HEK293 (cell line): ENCODE measurements at regions not wholly inside any gene's neighbourhood (a gene's known extent, or its start where the extent isn't known, plus 50 kb on each side); places are given as distances from the start of the nearest gene placed in this dataset.

ENCODE experiments used
- CTCF ChIA-PET: fragments of 350-600 bp; formaldehyde crosslinking; extraction: SDS; loops from one replicate; lab custom pipeline; 2021; ENCODE audit warnings: antibody characterized with exemption; lab: Yijun Ruan, JAX
- POLR2A ChIA-PET: fragments of 300-600 bp; formaldehyde crosslinking; extraction: SDS; loops from one replicate; lab custom pipeline; 2020; ENCODE audit warnings: antibody characterized with exemption, inconsistent platforms; lab: Yijun Ruan, JAX
- H3K27ac ChIP-seq: fragments of 200-500 bp; sonication (Bioruptor generic); 2 replicates; pipeline ENCODE4 v1.5.1; 2014; ENCODE audit warnings: low read depth, low read length, control low read depth, inconsistent platforms; ENCODE audit errors: extremely low read depth
- H3K36me3 ChIP-seq, 2 experiments: fragments of 200-500 bp in 1 of 2; sonication (Bioruptor generic) in 1 of 2; 1 replicate in 1 of 2; 2 replicates in 1 of 2; pipeline ENCODE4 v1.5.1; 2014 to 2017; ENCODE audit warnings: inconsistent platforms in 2 of 2, low read length in 2 of 2; ENCODE audit not compliant: control insufficient read depth in 2 of 2, insufficient read depth in 1 of 2
- H3K4me1 ChIP-seq: fragments of 200-500 bp; sonication (Bioruptor generic); 2 replicates; pipeline ENCODE4 v1.5.1; 2014; ENCODE audit warnings: mild to moderate bottlenecking, low read length, inconsistent platforms; ENCODE audit not compliant: control insufficient read depth, insufficient read depth
- H3K4me3 ChIP-seq: 2 replicates; pipeline ENCODE4 v1.5.1; 2011; ENCODE audit warnings: low read depth, mild to moderate bottlenecking, control low read depth, low read length, moderate library complexity
- H3K9me3 ChIP-seq: fragments of 200-500 bp; sonication (Bioruptor generic); 2 replicates; pipeline ENCODE4 v1.5.1; 2014; ENCODE audit warnings: low read depth, low read length, inconsistent platforms; ENCODE audit not compliant: control insufficient read depth, insufficient read depth
- GFI1B ChIP-seq: fragments of 450-650 bp; formaldehyde crosslinking; IDR thresholded peaks from 2 replicates; pipeline ENCODE4 v1.5.1; 2016; ENCODE audit warnings: missing biosample characterization, missing genetic modification characterization
- GLI4 ChIP-seq: fragments of 450-650 bp; formaldehyde crosslinking; IDR thresholded peaks from 2 replicates; pipeline ENCODE4 v1.5.1; 2016; ENCODE audit warnings: missing biosample characterization, missing genetic modification characterization
- HOXA7 ChIP-seq: sonication (generic); formaldehyde crosslinking; IDR thresholded peaks from 2 replicates; pipeline ENCODE4 v1.8.1; 2022; ENCODE audit warnings: missing genetic modification reagents, borderline replicate concordance
- OSR2 ChIP-seq: fragments of 450-650 bp; formaldehyde crosslinking; IDR thresholded peaks from 2 replicates; pipeline ENCODE4 v1.5.1; 2016; ENCODE audit warnings: missing biosample characterization, missing genetic modification characterization
- PRDM4 ChIP-seq: fragments of 450-650 bp; formaldehyde crosslinking; IDR thresholded peaks from 2 replicates; pipeline ENCODE4 v1.5.1; 2017; ENCODE audit warnings: missing biosample characterization, missing genetic modification characterization
- RBAK ChIP-seq: fragments of 450-650 bp; formaldehyde crosslinking; IDR thresholded peaks from 2 replicates; pipeline ENCODE4 v1.5.1; 2016; ENCODE audit warnings: missing biosample characterization, missing genetic modification characterization
- SP2 ChIP-seq: fragments of 450-650 bp; formaldehyde crosslinking; IDR thresholded peaks from 2 replicates; pipeline ENCODE4 v1.5.1; 2016; ENCODE audit warnings: missing biosample characterization, missing genetic modification characterization
- ZNF10 ChIP-seq: fragments of 450-650 bp; formaldehyde crosslinking; IDR thresholded peaks from 2 replicates; pipeline ENCODE4 v1.5.1; 2017; ENCODE audit warnings: missing biosample characterization, missing genetic modification characterization
- ZNF121 ChIP-seq: fragments of 450-650 bp; formaldehyde crosslinking; IDR thresholded peaks from 2 replicates; pipeline ENCODE4 v1.5.1; 2016; ENCODE audit warnings: missing biosample characterization, missing genetic modification characterization
- ZNF155 ChIP-seq: fragments of 450-650 bp; formaldehyde crosslinking; IDR thresholded peaks from 2 replicates; pipeline ENCODE4 v1.5.1; 2016; ENCODE audit warnings: missing biosample characterization, missing genetic modification characterization
- ZNF23 ChIP-seq: fragments of 450-650 bp; formaldehyde crosslinking; IDR thresholded peaks from 2 replicates; pipeline ENCODE4 v1.5.1; 2016; ENCODE audit warnings: missing biosample characterization, missing genetic modification characterization, borderline replicate concordance
- ZNF433 ChIP-seq: fragments of 450-650 bp; formaldehyde crosslinking; IDR thresholded peaks from 2 replicates; pipeline ENCODE4 v1.5.1; 2016; ENCODE audit warnings: missing biosample characterization, missing genetic modification characterization, low read depth
- ZNF488 ChIP-seq: fragments of 450-650 bp; formaldehyde crosslinking; IDR thresholded peaks from 2 replicates; pipeline ENCODE4 v1.5.1; 2016; ENCODE audit warnings: missing biosample characterization, missing genetic modification characterization
- ZNF510 ChIP-seq: fragments of 450-650 bp; formaldehyde crosslinking; IDR thresholded peaks from 2 replicates; pipeline ENCODE4 v1.5.1; 2018; ENCODE audit warnings: mild to moderate bottlenecking, missing genetic modification characterization, missing biosample characterization; ENCODE audit not compliant: insufficient replicate concordance
- ZNF548 ChIP-seq: fragments of 450-650 bp; formaldehyde crosslinking; IDR thresholded peaks from 2 replicates; pipeline ENCODE4 v1.5.1; 2016; ENCODE audit warnings: missing biosample characterization, missing genetic modification characterization
- ZNF610 ChIP-seq: fragments of 450-650 bp; formaldehyde crosslinking; IDR thresholded peaks from 2 replicates; pipeline ENCODE4 v1.5.1; 2016; ENCODE audit warnings: missing biosample characterization, missing genetic modification characterization, borderline replicate concordance
- ZNF747 ChIP-seq: fragments of 450-650 bp; formaldehyde crosslinking; IDR thresholded peaks from 2 replicates; pipeline ENCODE4 v1.5.1; 2016; ENCODE audit warnings: missing biosample characterization, missing genetic modification characterization
- ZNF777 ChIP-seq: fragments of 450-650 bp; formaldehyde crosslinking; IDR thresholded peaks from 2 replicates; pipeline ENCODE4 v1.5.1; 2017; ENCODE audit warnings: missing biosample characterization, missing genetic modification characterization, borderline replicate concordance
- ZXDB ChIP-seq: fragments of 450-650 bp; formaldehyde crosslinking; IDR thresholded peaks from 2 replicates; pipeline ENCODE4 v1.5.1; 2016; ENCODE audit warnings: missing biosample characterization, missing genetic modification characterization
- TF ChIP-seq, protein P1 (sequence below): fragments of 450-650 bp; formaldehyde crosslinking; IDR thresholded peaks from 2 replicates; pipeline ENCODE4 v1.5.1; 2016; ENCODE audit warnings: missing biosample characterization, missing genetic modification characterization
- TF ChIP-seq, protein P2 (sequence below): fragments of 450-650 bp; formaldehyde crosslinking; IDR thresholded peaks from 2 replicates; pipeline ENCODE4 v1.5.1; 2017; ENCODE audit warnings: missing biosample characterization, mild to moderate bottlenecking, missing genetic modification characterization, moderate library complexity
- TF ChIP-seq, protein P3 (sequence below): fragments of 450-650 bp; formaldehyde crosslinking; IDR thresholded peaks from 2 replicates; pipeline ENCODE4 v1.5.1; 2016; ENCODE audit warnings: missing biosample characterization, missing genetic modification characterization
- TF ChIP-seq, protein P4 (sequence below): fragments of 450-650 bp; formaldehyde crosslinking; IDR thresholded peaks from 2 replicates; pipeline ENCODE4 v1.5.1; 2016; ENCODE audit warnings: missing biosample characterization, missing genetic modification characterization, borderline replicate concordance
- TF ChIP-seq, protein P5 (sequence below): fragments of 450-650 bp; formaldehyde crosslinking; IDR thresholded peaks from 2 replicates; pipeline ENCODE4 v1.5.1; 2016; ENCODE audit warnings: missing biosample characterization, missing genetic modification characterization

DNA sequence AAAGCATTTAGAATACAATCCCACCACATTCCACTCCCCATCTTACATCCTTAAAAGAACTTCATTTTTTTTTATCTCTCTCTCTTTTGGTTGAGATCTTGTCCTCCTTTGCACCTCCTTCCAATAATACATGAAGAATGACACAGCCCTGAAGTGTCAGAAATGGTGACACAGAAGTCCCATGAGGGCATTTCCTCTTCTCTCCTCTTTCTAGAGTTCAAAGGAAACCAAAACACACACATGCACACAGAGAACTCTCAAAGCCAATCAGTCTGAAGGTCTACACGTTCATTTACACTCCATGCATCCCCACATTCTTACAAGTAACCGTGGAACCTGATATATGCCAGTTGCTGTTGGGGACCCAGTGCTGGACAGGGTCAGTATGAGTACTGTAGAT, 450.7 kb downstream of the HNRNPD start (continued):
- TF ChIP-seq PRDM4, result no peak
- TF ChIP-seq, protein P1, sequence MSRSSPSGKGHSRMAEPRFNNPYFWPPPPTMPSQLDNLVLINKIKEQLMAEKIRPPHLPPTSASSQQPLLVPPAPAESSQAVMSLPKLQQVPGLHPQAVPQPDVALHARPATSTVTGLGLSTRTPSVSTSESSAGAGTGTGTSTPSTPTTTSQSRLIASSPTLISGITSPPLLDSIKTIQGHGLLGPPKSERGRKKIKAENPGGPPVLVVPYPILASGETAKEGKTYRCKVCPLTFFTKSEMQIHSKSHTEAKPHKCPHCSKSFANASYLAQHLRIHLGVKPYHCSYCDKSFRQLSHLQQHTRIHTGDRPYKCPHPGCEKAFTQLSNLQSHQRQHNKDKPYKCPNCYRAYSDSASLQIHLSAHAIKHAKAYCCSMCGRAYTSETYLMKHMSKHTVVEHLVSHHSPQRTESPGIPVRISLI, result no peak
- TF ChIP-seq ZNF10 (tag by site-specific recombination), result no peak
- no peak for TF ChIP-seq GFI1B (tag by site-specific recombination)
- no peak for TF ChIP-seq RBAK (tag by site-specific recombination)
- TF ChIP-seq, protein P2, sequence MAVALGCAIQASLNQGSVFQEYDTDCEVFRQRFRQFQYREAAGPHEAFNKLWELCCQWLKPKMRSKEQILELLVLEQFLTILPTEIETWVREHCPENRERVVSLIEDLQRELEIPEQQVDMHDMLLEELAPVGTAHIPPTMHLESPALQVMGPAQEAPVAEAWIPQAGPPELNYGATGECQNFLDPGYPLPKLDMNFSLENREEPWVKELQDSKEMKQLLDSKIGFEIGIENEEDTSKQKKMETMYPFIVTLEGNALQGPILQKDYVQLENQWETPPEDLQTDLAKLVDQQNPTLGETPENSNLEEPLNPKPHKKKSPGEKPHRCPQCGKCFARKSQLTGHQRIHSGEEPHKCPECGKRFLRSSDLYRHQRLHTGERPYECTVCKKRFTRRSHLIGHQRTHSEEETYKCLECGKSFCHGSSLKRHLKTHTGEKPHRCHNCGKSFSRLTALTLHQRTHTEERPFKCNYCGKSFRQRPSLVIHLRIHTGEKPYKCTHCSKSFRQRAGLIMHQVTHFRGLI, result no peak
- TF ChIP-seq, protein P3, sequence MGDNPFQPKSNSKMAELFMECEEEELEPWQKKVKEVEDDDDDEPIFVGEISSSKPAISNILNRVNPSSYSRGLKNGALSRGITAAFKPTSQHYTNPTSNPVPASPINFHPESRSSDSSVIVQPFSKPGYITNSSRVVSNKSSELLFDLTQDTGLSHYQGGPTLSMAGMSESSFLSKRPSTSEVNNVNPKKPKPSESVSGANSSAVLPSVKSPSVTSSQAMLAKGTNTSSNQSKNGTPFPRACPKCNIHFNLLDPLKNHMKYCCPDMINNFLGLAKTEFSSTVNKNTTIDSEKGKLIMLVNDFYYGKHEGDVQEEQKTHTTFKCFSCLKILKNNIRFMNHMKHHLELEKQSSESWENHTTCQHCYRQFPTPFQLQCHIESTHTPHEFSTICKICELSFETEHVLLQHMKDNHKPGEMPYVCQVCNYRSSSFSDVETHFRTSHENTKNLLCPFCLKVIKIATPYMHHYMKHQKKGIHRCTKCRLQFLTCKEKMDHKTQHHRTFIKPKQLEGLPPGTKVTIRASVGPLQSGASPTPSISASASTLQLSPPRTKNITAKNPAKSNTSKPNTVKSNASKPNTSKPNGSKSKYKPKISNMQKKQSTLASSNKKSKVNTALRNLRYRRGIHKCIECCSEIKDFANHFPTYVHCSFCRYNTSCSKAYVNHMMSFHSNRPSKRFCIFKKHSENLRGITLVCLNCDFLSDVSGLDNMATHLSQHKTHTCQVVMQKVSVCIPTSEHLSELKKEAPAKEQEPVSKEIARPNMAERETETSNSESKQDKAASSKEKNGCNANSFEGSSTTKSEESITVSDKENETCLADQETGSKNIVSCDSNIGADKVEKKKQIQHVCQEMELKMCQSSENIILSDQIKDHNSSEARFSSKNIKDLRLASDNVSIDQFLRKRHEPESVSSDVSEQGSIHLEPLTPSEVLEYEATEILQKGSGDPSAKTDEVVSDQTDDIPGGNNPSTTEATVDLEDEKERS (tag by site-specific recombination), result no peak
- TF ChIP-seq ZNF488, result no peak
- TF ChIP-seq OSR2 (tag by site-specific recombination), result no peak
- TF ChIP-seq ZNF121 (tag by site-specific recombination), result no peak
- TF ChIP-seq ZNF510 (tag by site-specific recombination), result no peak
- TF ChIP-seq GLI4 (tag by site-specific recombination), result no peak
- TF ChIP-seq SP2 (tag by site-specific recombination), result no peak
- TF ChIP-seq ZNF548 (tag by site-specific recombination), result no peak

DNA sequence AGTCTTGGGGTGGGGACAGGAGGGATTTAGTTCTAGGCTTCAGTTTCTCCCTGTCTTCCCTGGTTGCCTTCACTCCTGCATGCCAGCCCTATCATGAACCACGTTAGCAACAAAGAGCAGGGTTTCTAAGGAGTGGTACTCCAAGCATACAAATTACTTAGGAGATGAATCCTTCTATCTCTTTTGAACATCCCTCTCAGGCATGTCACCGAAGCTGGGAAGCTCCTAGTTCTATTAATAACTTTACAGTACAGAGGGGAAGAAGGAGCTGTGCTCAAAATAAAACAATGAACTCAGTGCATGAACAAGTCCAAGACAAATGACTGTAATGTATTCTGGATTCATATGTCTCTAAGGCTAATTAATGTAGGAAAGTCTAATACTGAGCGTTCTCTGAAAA, 450.6 kb upstream of the RASGEF1B start:
- H3K9me3 ChIP-seq, result no peaks in the 10 kb centered on the region
- no peaks in the 10 kb centered on the region for H3K36me3 ChIP-seq
- H3K27ac ChIP-seq, result no peak overlapping the region
- POLR2A ChIA-PET, result no interaction called here
- no peaks in the 10 kb centered on the region for H3K4me1 ChIP-seq
- H3K4me3 ChIP-seq, result no peak overlapping the region
- CTCF ChIA-PET, result no interaction called here
- TF ChIP-seq, protein P4, sequence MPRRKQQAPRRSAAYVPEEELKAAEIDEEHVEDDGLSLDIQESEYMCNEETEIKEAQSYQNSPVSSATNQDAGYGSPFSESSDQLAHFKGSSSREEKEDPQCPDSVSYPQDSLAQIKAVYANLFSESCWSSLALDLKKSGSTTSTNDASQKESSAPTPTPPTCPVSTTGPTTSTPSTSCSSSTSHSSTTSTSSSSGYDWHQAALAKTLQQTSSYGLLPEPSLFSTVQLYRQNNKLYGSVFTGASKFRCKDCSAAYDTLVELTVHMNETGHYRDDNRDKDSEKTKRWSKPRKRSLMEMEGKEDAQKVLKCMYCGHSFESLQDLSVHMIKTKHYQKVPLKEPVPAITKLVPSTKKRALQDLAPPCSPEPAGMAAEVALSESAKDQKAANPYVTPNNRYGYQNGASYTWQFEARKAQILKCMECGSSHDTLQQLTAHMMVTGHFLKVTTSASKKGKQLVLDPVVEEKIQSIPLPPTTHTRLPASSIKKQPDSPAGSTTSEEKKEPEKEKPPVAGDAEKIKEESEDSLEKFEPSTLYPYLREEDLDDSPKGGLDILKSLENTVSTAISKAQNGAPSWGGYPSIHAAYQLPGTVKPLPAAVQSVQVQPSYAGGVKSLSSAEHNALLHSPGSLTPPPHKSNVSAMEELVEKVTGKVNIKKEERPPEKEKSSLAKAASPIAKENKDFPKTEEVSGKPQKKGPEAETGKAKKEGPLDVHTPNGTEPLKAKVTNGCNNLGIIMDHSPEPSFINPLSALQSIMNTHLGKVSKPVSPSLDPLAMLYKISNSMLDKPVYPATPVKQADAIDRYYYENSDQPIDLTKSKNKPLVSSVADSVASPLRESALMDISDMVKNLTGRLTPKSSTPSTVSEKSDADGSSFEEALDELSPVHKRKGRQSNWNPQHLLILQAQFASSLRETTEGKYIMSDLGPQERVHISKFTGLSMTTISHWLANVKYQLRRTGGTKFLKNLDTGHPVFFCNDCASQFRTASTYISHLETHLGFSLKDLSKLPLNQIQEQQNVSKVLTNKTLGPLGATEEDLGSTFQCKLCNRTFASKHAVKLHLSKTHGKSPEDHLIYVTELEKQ, result no peak
- TF ChIP-seq ZNF747 (no peak), ZXDB (tag by site-specific recombination) (no peak), ZNF155 (no peak), ZNF610 (no peak), ZNF23 (tag by site-specific recombination) (no peak), ZNF433 (tag by site-specific recombination) (no peak), ZNF777 (tag by site-specific recombination) (no peak), HOXA7 (CRISPR knock-in tag) (no peak)
- TF ChIP-seq, protein P5, sequence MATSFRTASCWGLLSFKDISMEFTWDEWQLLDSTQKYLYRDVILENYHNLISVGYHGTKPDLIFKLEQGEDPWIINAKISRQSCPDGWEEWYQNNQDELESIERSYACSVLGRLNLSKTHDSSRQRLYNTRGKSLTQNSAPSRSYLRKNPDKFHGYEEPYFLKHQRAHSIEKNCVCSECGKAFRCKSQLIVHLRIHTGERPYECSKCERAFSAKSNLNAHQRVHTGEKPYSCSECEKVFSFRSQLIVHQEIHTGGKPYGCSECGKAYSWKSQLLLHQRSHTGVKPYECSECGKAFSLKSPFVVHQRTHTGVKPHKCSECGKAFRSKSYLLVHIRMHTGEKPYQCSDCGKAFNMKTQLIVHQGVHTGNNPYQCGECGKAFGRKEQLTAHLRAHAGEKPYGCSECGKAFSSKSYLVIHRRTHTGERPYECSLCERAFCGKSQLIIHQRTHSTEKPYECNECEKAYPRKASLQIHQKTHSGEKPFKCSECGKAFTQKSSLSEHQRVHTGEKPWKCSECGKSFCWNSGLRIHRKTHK (tag by site-specific recombination), result no peak
